Inferior parietal cortex (tissue), 1 donor: ENCODE measurements at regions not wholly inside any gene's neighbourhood (a gene's known extent, or its start where the extent isn't known, plus 50 kb on each side); places are given as distances from the start of the nearest gene placed in this dataset.
"Not testable (repeated sequence)": the region's sequence is repeated elsewhere in the genome, so short reads cannot be mapped to it uniquely, and the experiment has no call there.

ENCODE experiments used
- DNase-seq: peaks from one replicate; pipeline ENCODE4 v3.0.0-alpha.2; 2016; ENCODE audit errors: extremely low spot score

DNA sequence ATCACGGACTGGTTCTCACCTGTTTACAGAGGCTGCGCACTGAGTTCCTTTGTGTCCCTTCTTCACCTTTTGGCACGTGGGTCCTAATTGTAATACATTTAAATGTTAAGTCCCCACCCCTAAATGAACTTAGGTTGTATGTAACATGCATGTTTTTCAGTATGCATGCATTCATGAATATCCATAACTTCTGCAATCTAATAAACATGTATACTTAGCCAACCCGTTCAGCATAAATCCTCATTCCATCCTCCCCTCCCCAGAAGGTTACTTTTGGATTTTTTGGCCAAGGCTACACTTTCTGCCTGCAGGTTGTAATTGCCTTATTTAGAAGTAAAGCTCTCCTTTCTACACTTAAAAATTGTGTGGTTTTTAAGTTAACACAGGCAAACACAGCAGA lies 314.7 kb downstream of the SUCLG1 start:
- no peak for DNase-seq

DNA sequence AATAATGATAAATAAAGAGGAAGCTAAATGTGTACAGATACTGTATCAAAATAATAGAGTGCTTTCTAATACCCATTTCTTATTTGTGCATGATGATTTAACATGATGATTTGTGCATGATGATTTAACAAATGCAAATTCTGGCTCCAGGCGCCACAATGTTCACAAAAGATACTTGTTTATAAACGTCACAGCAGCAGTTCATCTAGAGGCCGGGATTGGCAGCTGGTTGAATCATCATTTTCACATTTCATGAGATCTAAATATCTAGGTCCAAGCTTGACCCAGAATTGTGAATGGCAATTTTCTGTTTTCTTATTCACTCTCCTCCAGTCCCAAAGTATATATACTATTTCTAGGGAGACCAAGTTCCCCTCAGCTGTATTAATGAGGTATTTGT lies 322.0 kb downstream of the SUCLG1 start:
- DNase-seq = peak; percentile 16

DNA sequence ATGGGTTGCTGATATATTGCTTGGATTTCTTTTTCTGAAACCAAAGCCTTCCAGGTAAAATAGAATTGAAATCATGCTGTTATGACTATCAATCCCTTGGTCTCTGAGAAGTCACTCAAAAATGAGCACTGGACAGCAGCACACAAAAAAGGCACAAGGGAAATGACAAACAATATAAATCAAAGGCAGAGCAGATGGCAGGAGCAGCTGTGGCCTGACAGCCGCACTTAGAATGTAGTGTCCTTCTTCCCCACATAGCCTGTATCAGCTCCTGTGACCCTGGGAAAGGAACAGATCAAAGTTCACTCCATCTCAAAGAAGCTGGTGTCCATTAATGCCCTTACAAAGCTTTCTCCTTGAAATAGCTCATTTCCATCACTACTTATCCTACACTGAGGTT lies 326.7 kb downstream of the SUCLG1 start:
- DNase-seq = no peak

DNA sequence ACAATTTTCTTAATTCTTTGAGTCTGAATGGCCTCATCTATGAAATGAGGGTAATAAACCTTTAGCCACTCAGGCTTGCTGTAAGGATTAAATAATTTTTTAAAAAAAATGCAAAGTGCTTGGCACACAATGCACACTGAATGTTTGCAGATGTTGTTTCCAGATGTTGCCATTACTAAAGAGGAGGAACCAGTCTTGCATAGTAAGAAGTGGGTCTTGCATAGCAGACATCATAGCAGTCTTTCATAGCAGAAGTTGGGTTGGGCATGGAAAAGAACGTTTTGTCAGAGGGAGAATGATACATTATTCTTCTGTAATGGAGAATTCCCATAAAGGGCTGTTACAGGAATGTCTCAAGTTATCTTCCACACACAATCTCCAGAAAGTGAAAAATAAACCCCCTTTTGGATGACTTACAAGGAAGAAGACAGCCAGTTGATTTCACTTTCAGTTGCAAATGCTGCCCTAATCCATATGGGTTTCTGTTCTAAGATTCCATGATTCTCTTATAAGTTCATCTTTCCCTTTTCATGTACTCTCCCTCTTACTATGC lies 327.7 kb downstream of the SUCLG1 start:
- no peak for DNase-seq

DNA sequence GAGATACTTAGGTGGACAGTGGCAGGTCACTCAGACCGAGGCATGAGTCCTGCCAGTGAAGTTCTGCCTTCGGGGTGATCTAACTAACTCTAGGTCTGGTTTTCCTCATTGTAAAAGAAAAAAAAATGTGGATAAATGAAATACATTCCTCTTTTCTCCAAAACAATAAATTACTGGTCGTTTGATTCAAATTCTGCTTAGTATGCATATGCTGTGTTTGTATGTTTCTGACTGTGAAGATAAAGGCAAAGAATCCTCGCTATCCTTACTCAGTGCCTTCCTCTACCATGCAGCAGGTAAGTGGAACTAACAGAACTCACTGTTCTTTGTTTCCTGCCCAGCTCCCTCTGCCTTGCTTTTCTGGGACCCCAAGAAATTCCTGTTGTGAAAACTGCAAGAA lies 330.1 kb downstream of the SUCLG1 start:
- no peak for DNase-seq

DNA sequence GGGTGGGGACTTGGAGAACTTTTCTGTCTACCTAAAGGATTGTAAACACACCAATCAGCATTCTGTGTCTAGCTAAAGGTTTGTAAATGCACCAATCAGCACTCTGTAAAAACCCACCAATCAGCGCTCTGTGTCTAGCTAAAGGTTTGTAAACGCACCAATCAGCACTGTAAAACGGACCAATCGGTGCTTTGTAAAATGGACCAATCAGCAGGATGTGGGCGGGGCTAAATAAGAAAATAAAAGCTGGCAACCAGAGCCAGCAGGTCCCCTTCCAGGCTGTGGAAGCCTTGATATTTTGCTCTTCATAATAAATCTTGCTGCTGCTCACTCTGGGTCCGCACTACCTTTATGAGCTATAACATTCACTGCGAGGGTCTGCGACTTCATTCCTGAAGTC lies 331.3 kb downstream of the SUCLG1 start:
- DNase-seq = not testable (repeated sequence)

DNA sequence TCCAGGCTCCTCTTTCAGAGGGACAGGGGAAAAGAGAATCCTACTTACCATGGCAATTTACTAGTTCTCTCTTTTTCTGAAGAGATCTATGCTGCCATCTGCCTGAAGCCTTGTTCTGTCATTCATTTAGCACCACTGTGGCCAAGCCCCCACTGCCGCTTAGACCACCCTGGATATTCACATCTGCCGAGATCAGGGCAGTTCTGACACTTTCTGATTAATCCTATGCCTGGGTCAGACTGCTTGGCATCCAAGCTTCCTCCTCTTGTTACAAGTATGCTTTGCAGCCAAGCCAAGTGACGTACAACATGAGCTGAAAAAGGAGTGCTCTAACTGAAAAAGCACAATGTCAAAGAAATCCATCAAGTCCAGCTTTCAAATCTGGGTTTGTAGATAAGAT lies 332.6 kb downstream of the SUCLG1 start:
- DNase-seq = no peak

DNA sequence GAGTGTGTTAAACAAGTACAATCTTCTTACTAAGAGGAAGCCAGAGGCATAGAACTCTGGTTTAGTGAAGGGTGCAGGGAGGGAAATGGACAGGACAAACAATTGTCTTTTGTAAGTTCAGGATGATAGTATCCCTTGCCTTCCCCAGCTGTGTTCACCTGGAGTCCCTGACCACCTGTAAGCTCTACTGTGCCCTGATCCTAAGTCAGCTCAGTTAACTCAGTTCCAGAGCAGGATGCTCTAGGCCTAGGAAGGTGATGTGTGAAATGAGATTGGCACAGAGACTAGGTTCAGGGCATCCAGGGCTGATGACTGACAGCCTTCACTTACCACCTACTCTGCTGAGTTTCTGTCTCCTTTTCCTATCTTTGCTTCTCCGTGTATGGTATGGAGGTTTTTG lies 333.0 kb downstream of the SUCLG1 start:
- no peak for DNase-seq

DNA sequence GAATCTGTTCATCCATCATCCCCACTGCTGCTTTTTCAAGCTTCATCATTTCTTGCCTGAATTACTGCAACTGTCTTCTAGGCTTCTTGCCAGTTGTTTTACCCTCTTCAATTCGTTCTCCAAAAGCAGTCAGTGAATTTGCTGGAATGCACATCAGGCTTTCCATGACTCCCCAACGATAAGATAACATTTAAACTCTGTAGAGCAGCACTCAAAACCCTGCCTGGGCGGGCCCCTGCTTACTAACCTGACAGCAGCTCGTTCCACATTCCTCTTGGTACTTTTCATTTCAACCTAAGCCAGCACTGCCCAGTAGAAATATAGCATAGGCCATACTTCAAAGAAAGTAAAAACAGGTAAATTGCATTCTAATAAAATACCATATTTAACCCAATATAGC lies 342.9 kb downstream of the SUCLG1 start:
- DNase-seq = no peak

DNA sequence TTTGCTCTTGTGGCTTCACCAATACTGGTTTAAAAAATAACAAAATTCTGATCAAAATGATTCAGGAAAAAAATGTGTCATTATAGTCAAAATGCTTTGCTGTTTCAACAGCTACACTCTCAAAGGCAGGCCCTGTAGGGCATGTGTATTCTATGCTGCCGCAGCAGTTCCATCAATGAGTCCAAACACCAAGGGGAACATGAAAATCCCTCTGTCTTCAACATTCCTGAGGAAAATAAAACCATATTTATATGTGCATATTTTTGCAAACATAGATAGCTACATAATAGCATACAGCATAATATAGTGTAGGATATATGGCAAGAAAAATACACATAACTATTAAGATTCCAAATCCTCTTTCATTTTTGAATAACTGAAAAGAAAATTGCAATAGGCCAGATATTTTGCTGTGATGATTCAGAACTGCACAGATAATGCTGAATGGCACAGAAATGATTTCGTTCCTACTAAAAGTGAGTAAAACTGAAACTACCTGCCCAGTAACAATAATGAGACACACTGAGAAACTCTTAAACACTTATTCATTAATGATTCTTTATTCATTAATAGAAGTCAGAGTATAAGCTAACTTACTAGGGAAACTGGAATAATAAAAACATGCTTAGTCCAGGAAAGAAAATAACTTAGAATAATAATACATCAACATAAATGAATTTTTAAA lies 343.8 kb downstream of the SUCLG1 start:
- no peak for DNase-seq

DNA sequence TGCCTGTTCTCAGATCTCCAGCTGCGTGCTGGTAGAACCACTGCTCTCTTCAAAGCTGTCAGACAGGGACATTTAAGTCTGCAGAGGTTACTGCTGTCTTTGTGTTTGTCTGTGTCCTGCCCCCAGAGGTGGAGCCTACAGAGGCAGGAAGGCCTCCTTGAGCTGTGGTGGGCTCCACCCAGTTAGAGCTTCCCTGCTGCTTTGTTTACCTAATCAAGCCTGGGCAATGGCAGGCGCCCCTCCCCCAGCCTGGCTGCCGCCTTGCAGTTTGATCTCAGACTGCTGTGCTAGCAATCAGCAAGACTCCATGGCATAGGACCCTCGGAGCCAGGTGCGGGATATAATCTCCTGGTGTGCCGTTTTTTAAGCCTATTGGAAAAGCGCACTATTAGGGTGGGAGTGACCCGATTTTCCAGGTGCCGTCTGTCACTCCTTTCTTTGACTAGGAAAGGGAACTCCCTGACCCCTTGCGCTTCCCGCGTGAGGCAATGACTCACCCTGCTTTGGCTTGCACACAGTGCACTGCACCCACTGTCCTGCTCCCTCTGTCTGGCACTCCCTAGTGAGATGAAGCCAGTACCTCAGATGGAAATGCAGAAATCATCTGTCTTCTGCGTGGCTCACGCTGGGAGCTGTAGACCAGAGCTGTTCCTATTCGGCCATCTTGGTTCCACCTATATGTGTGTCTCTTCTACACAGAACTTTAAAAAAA lies 355.1 kb downstream of the SUCLG1 start:
- not testable (repeated sequence) for DNase-seq

DNA sequence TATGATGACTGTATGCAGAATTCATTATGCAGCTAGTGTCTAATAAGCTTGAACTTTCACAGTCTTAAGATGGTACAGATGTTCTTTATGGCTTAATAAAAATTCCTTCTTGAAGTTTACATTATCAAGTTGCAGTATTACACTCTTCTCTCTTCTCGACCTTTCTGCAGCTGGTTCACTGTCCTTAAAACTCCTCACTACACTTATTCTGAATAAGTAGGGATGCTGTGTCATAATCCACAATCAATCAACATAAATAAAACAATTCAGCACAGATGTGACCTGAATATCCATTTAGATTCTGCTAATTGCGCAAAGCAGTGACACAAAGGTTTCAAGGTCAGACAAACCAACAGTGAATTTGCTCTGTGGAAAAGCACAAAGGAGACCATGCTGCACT lies 356.8 kb downstream of the SUCLG1 start:
- DNase-seq = no peak

DNA sequence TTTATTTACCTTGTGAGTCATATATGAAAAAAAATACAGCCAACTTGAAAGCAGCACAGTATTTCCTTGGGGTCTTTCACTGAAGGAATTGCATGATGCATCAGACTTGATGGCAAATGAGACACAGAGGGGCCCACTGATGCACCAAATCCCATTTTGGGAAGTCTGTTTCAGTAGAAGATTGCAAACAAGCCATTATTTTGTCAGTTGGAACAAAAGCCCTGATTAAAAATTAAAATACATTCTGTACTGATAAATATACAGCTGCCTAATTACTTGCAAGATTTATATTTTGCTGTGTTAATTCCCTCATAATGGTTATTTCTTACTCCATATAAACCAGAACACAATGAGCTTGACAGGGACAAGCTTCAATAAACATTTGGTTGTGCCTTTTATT lies 370.4 kb downstream of the SUCLG1 start:
- no peak for DNase-seq

DNA sequence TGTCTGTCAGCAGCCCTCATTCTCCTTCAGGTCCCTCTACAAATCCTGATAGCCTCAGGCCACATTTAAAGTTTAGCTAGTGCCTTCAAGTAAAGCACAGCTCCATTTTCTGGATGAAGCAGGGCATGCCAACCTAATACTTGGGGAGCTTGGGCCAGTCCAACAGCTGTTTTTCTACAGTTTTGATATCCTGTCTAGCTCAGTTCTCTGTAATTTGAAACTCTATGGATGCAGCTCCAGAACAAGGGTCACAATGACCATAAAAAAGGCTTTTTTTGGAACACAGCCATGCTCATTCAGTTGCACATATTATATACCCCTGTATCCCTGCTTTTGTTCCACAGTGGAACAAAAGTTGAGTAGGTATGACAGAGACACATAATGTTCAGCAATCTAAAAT lies 373.5 kb downstream of the SUCLG1 start:
- DNase-seq = no peak

DNA sequence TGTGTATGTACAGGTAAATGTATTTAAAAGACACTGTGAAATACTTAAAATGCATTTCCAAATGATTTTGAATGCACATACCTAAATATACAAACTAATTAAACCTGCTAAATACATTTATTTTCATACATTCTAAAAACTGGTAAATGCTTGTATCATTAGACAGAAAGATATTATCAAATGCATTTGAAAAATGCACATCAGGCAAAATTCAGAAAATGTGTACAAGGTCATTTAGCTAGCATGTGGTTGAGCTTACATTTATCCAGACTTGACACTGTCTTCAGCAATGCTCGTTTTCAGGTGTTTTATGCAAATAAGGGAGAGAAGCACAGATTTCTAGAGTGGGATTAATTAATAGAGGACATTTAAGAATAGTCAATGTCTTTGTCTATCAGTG lies 374.2 kb downstream of the SUCLG1 start:
- DNase-seq = no peak

DNA sequence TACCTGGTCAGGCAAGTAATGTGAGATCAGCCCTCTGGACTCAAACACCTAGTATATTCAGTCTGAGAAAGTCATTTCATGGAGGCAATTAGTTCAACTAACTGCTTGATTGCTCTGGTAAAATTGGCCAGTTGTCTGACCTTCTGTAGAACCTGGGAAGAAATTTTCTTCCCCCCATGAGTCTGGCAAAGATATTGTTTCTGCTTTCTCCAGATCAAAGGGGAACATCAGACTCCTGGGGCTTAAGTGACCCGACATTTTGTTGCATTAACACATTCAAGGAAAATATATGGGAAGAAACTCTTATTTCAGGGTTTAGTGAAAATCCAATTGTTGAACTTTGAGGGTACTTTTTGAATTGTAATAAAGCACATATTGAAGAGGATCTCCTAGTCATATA lies 375.1 kb downstream of the SUCLG1 start:
- DNase-seq = no peak

DNA sequence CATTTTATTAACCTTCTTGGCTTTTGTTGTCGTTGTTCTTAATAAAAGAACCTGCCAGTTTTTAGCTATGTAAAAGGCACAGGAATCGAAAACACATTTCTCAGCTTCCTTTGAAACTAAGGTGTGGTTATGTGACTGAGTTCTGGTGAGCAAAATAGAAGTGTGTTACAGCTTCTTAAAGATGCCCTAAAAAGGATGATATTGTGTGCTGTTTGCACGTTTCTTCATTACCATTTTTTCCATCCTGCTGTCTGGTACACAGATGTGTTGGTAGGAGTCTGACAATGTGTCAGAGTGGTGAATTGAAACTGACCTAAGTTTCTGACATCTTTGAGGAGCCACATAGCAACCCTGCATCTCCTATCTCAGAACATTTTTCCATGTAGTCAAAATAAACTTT lies 380.6 kb downstream of the SUCLG1 start:
- DNase-seq = no peak

DNA sequence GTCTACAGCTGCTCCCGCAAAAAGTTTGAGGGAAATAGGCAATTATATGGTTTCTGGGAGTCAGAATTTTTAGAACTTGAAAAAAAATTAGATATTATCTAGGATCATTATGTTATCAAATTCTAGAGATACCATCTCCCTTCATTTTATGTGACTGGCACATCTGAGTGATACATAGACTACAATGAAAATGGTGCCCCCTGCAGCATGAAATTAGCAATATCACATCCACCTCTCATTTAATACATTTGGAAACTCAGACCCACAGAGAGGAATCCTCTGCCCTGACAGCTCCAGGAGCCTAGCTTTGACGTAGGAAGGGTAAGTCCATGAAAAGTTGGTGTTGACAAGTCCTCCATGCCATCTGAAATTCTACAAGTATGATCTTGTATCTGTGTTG lies 381.6 kb downstream of the SUCLG1 start:
- peak; percentile 48 for DNase-seq

DNA sequence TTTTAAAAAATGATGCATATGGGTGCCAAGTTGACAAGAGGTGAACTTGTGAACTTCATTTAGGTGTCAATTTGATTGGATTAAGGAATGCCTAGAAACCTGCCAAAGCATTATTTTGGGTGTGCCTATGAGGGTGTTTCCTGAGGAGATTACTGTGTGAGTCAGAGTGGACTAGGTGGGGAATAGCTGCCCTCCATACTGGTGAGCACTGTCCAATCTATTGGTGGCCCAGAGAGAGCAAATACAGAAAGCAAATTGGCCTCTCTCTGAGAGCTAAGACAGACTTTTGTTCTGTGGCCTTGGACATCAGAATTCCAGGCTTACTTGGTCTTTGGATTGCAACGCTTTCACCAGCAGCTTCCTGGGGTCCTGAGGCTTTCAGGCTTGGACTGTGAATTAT lies 388.0 kb downstream of the SUCLG1 start:
- DNase-seq = no peak

DNA sequence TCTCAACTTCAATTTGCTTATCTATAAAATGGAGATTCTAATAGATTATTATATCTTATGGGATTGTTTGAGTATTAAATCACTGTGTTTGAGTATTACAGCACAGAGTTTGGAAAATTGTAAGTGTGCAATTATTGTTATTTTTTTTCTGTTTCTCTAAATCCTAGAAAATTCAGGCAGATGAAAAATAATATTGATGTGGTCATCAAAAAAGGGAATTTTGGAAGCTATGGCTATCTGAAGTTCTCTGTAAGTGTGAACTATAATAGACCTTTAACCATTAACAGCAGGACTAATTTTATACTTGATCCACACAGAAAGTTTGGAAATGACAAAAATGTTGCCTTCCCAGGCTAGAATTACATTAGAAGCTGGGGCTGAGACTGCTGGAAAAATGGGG lies 393.2 kb downstream of the SUCLG1 start:
- no peak for DNase-seq

DNA sequence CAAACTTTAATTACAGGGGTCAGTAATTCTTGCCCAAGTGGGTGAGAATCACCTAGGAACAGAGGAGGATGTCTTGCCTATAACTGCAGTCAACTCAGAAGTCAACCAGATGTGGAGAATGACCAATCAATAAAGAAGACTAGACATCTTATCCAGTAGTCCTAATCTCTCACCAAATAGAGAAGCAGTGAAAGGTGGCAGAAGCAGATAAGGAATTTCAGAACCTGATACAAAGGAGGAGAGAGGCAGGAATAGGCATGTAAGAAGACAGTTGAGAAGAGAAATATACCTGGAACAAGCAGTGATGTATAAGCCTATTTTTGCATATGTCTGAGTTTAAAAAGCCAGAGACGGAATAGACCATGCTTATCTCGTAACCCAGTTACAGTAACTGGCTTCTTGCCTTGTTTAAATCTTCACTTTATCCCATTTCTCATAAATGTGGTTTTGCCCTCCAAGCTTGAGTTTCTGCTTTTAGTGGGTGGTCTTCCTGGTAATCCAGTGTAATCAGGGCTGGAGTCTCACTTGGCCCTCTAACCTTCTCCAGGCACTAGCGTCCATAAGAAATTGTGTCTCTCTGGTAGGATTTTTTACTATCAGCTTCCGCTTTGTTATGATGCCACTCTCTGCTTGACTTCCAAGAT lies 401.0 kb downstream of the SUCLG1 start:
- no peak for DNase-seq

DNA sequence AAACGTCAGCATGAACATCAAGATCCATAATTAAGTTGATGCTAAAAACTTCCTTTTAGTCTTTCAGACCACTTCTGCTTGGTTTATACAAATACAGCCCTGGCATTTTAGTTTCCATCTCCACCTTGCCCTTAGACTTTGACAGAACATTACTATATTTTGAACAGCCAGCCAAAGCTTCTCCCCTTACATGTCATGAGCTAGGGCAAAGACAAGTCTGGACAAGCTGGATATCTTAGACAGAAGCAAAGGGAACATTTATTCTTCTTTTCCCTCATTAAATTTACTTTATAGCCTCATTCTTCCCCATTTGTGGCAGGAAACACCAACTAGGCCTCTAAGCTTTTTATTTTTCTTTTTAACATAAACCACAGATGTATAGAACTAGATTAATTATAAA lies 403.3 kb downstream of the SUCLG1 start:
- no peak for DNase-seq

DNA sequence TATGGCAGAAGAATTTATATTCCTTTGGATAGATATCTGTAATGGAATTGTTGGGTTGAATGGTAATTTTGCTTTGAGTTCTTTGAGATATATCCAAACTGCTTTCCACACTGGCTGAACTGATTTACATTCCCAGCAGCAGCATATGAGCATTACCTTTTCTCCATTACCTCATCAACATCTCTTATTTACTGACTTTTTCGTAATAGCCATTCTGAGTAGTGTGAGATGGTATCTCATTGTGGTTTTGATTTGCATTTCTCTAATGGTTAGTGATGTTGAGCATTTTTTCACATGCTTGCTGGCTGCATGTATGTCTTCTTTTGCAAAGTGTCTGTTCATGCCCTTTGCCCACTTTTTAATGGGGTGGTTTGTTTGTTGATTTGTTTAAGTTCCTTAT lies 404.5 kb downstream of the SUCLG1 start:
- DNase-seq = not testable (repeated sequence)
